ENCODE measurements at regions not wholly inside any gene's neighbourhood (a gene's known extent, or its start where the extent isn't known, plus 50 kb on each side); places are given as distances from the start of the nearest gene placed in this dataset.
"Not testable (repeated sequence)": the region's sequence is repeated elsewhere in the genome, so short reads cannot be mapped to it uniquely, and the experiment has no call there.

GRCh38 chr1:34371179-34371578 is 194.5 kb downstream of the C1orf94 start:
- DNase-seq: not testable (repeated sequence)

GRCh38 chr1:34371829-34372532 is 195.3 kb downstream of the C1orf94 start:
- DNase-seq: no peak

- DNase-seq: no peak
Measured at GRCh38 chr1:34372891-34373290, 196.2 kb downstream of the C1orf94 start.

GRCh38 chr1:34373912-34374311 is 197.2 kb downstream of the C1orf94 start:
- no peak for DNase-seq

GRCh38 chr1:34376531-34376930 is 199.8 kb downstream of the C1orf94 start:
- no peak for DNase-seq

GRCh38 chr1:34378968-34379856 is 202.5 kb downstream of the C1orf94 start:
- no peak for DNase-seq

- DNase-seq: no peak
Measured at GRCh38 chr1:34379911-34380310, 203.2 kb downstream of the C1orf94 start.

GRCh38 chr1:34380526-34381124 is 203.9 kb downstream of the C1orf94 start:
- no peak for DNase-seq

GRCh38 chr1:34389974-34390373 is 213.3 kb downstream of the C1orf94 start:
- DNase-seq: no peak

GRCh38 chr1:34396042-34396441 is 219.3 kb downstream of the C1orf94 start:
- DNase-seq: no peak

GRCh38 chr1:34398241-34398915 is 221.7 kb downstream of the C1orf94 start:
- no peak for DNase-seq

- no peak for DNase-seq
Measured at GRCh38 chr1:34398916-34399275, 222.2 kb downstream of the C1orf94 start.

GRCh38 chr1:34400675-34401074 is 224.0 kb downstream of the C1orf94 start:
- DNase-seq: no peak

- DNase-seq: no peak
Measured at GRCh38 chr1:34403156-34403555, 226.4 kb downstream of the C1orf94 start.

- DNase-seq: no peak
Measured at GRCh38 chr1:34404804-34405203, 228.1 kb downstream of the C1orf94 start.

- DNase-seq: no peak
Measured at GRCh38 chr1:34405266-34405959, 228.7 kb downstream of the C1orf94 start.

GRCh38 chr1:34406377-34406776 is 229.7 kb downstream of the C1orf94 start:
- DNase-seq: no peak

- no peak for DNase-seq
Measured at GRCh38 chr1:34406833-34407539, 230.3 kb downstream of the C1orf94 start.

- no peak for DNase-seq
Measured at GRCh38 chr1:34408011-34408410, 231.3 kb downstream of the C1orf94 start.

GRCh38 chr1:34409689-34410229 is 233.1 kb downstream of the C1orf94 start:
- no peak for DNase-seq

GRCh38 chr1:34412598-34413370 is 236.1 kb downstream of the C1orf94 start:
- DNase-seq: no peak
